ENCODE measurements at regions not wholly inside any gene's neighbourhood (a gene's known extent, or its start where the extent isn't known, plus 50 kb on each side); places are given as distances from the start of the nearest gene placed in this dataset.

- no peak overlapping the region for H3K27ac Mint-ChIP-seq
- H3K36me3 Mint-ChIP-seq (ENCODE audit: low read depth), result no peaks in the 10 kb centered on the region
- H3K4me1 Mint-ChIP-seq, result no peaks in the 10 kb centered on the region
- no peak overlapping the region for H3K4me3 Mint-ChIP-seq
- no peaks in the 10 kb centered on the region for H3K9me3 Mint-ChIP-seq
- H3K27me3 Mint-ChIP-seq (ENCODE audit: low read depth), result no peaks in the 10 kb centered on the region
- TF ChIP-seq CTCF (IDR thresholded peaks at IDR 0.05; ENCODE audit: unreplicated experiment in 3 of 3), result no peak
Observed at GRCh38 chr21:22490049-22490448, 1491.8 kb downstream of the NCAM2 start.

GRCh38 chr21:22516230-22516629 is 1518.0 kb downstream of the NCAM2 start:
- Mint-ChIP-seq H3K36me3 (ENCODE audit: low read depth) (no peaks in the 10 kb centered on the region), H3K27ac (no peak overlapping the region), H3K27me3 (ENCODE audit: low read depth) (no peaks in the 10 kb centered on the region), H3K9me3 (no peaks in the 10 kb centered on the region), H3K4me1 (no peaks in the 10 kb centered on the region), H3K4me3 (no peak overlapping the region)
- no peak for TF ChIP-seq CTCF (IDR thresholded peaks at IDR 0.05; ENCODE audit: unreplicated experiment in 3 of 3)

GRCh38 chr21:22535630-22536029 is 1537.4 kb downstream of the NCAM2 start:
- Mint-ChIP-seq H3K4me1 (no peaks in the 10 kb centered on the region), H3K9me3 (peaks cover 31% of the 10 kb centered on the region), H3K36me3 (ENCODE audit: low read depth) (no peaks in the 10 kb centered on the region), H3K4me3 (no peak overlapping the region), H3K27me3 (ENCODE audit: low read depth) (no peaks in the 10 kb centered on the region), H3K27ac (no peak overlapping the region)
- no peak for TF ChIP-seq CTCF (IDR thresholded peaks at IDR 0.05; ENCODE audit: unreplicated experiment in 3 of 3)

GRCh38 chr21:22536509-22536908 is 1538.3 kb downstream of the NCAM2 start:
- Mint-ChIP-seq H3K9me3 (peaks cover 36% of the 10 kb centered on the region), H3K27me3 (ENCODE audit: low read depth) (no peaks in the 10 kb centered on the region), H3K4me1 (no peaks in the 10 kb centered on the region), H3K27ac (no peak overlapping the region), H3K4me3 (no peak overlapping the region), H3K36me3 (ENCODE audit: low read depth) (no peaks in the 10 kb centered on the region)
- TF ChIP-seq CTCF (IDR thresholded peaks at IDR 0.05; ENCODE audit: unreplicated experiment in 3 of 3), result no peak

- Mint-ChIP-seq H3K4me3 (no peak overlapping the region), H3K9me3 (peaks cover 9% of the 10 kb centered on the region), H3K27ac (no peak overlapping the region), H3K27me3 (ENCODE audit: low read depth) (no peaks in the 10 kb centered on the region), H3K36me3 (ENCODE audit: low read depth) (no peaks in the 10 kb centered on the region), H3K4me1 (no peaks in the 10 kb centered on the region)
- no peak for TF ChIP-seq CTCF (IDR thresholded peaks at IDR 0.05; ENCODE audit: unreplicated experiment in 3 of 3)
Observed at GRCh38 chr21:22544747-22545146, 1546.5 kb downstream of the NCAM2 start.

GRCh38 chr21:22552390-22552789 is 1554.2 kb downstream of the NCAM2 start:
- Mint-ChIP-seq H3K9me3 (no peaks in the 10 kb centered on the region), H3K36me3 (ENCODE audit: low read depth) (no peaks in the 10 kb centered on the region), H3K27ac (no peak overlapping the region), H3K4me3 (no peak overlapping the region), H3K27me3 (ENCODE audit: low read depth) (no peaks in the 10 kb centered on the region), H3K4me1 (no peaks in the 10 kb centered on the region)
- TF ChIP-seq CTCF (IDR thresholded peaks at IDR 0.05; ENCODE audit: unreplicated experiment in 3 of 3), result no peak
